AG09309 (cell line): ENCODE measurements at regions not wholly inside any gene's neighbourhood (a gene's known extent, or its start where the extent isn't known, plus 50 kb on each side); places are given as distances from the start of the nearest gene placed in this dataset.

ENCODE experiments used
- DNase-seq: peaks from one replicate; pipeline ENCODE4 v3.0.0-alpha.2; 2010; ENCODE audit warnings: low read depth
- H3K4me3 ChIP-seq: 2 replicates; pipeline ENCODE4 v1.5.1; 2011; ENCODE audit warnings: mild to moderate bottlenecking, low read depth, low read length, moderate library complexity; ENCODE audit not compliant: control insufficient read depth
- CTCF ChIP-seq: IDR thresholded peaks from 2 replicates; pipeline ENCODE4 v1.5.1; 2011; ENCODE audit warnings: mild to moderate bottlenecking, low read depth, low read length, inconsistent platforms; ENCODE audit not compliant: insufficient read depth, control insufficient read depth; ENCODE audit errors: missing control alignments

- no peak for TF ChIP-seq CTCF
- DNase-seq, result no peak
- no peak overlapping the region for H3K4me3 ChIP-seq
These were observed 110.0 kb downstream of the AQP9 start for GRCh38 chr15:58247855-58248842.

- TF ChIP-seq CTCF, result no peak
- H3K4me3 ChIP-seq, result no peak overlapping the region
- no peak for DNase-seq
These were observed 111.6 kb downstream of the AQP9 start for GRCh38 chr15:58249646-58250312.

- no peak overlapping the region for H3K4me3 ChIP-seq
- no peak for DNase-seq
- no peak for TF ChIP-seq CTCF
These were observed 114.6 kb downstream of the AQP9 start for GRCh38 chr15:58252586-58253323.

- no peak overlapping the region for H3K4me3 ChIP-seq
- no peak for DNase-seq
- no peak for TF ChIP-seq CTCF
These were observed 119.7 kb downstream of the AQP9 start for GRCh38 chr15:58257776-58258325.

- TF ChIP-seq CTCF, result no peak
- no peak overlapping the region for H3K4me3 ChIP-seq
- DNase-seq, result no peak
These were observed 120.5 kb downstream of the AQP9 start for GRCh38 chr15:58258501-58259292.
